ENCODE measurements at regions not wholly inside any gene's neighbourhood (a gene's known extent, or its start where the extent isn't known, plus 50 kb on each side); places are given as distances from the start of the nearest gene placed in this dataset.

GRCh38 chr4:180870623-180871022, 1372.6 kb upstream of the TENM3 start:
- Histone ChIP-seq H3K4me1 (replicated peaks in 1 of 2) (no peaks in the 10 kb centered on the region), H3K4me3 (no peak overlapping the region), H3K27ac (no peak overlapping the region)
- ATAC-seq (replicated peaks in 6 of 8), result no peak
- WGBS, 10 experiments, result 0 to 100% (median 63%) methylated on average over 1 to 2 of the region's 2 CpGs; no CpG with 5 or more reads in 1 of the 10 experiments
- in situ Hi-C loops (cut with MboI; ENCODE audit: low pct_unique_long_range_greater_than_20kb in 2 of 9, low sequenced_read_pairs in 9 of 9, unreplicated experiment in 9 of 9), result no loop called here

- ATAC-seq (replicated peaks in 6 of 8), result no peak
- no peak overlapping the region for H3K27ac ChIP-seq
- no peaks in the 10 kb centered on the region for H3K4me1 ChIP-seq (replicated peaks in 1 of 2)
- 0% methylated on average over 1 of the region's 1 CpG; no CpG with 5 or more reads in 2 of the 10 experiments for WGBS, 10 experiments
- in situ Hi-C loops (cut with MboI; ENCODE audit: low pct_unique_long_range_greater_than_20kb in 2 of 9, low sequenced_read_pairs in 9 of 9, unreplicated experiment in 9 of 9), result no loop called here
- no peak overlapping the region for H3K4me3 ChIP-seq
Observed at GRCh38 chr4:180898305-180898704, 1344.9 kb upstream of the TENM3 start.

- no peak for ATAC-seq (replicated peaks in 6 of 8)
- 33 to 100% (median 83%) methylated on average over 1 to 4 of the region's 4 CpGs; no CpG with 5 or more reads in 3 of the 10 experiments for WGBS, 10 experiments
- in situ Hi-C loops (cut with MboI; ENCODE audit: low pct_unique_long_range_greater_than_20kb in 2 of 9, low sequenced_read_pairs in 9 of 9, unreplicated experiment in 9 of 9), result no loop called here
- Histone ChIP-seq H3K27ac (no peak overlapping the region), H3K4me1 (replicated peaks in 1 of 2) (no peaks in the 10 kb centered on the region), H3K4me3 (no peak overlapping the region)
Observed at GRCh38 chr4:180900781-180901180, 1342.4 kb upstream of the TENM3 start.

GRCh38 chr4:180909279-180909678, 1333.9 kb upstream of the TENM3 start:
- Histone ChIP-seq H3K27ac (no peak overlapping the region), H3K4me1 (replicated peaks in 1 of 2) (peaks cover 9 to 16% of the 10 kb centered on the region in 2 donors), H3K4me3 (no peak overlapping the region)
- WGBS, 10 experiments, result 20 to 100% (median 43%) methylated on average over 1 of the region's 1 CpG; no CpG with 5 or more reads in 7 of the 10 experiments
- peak in 3 of 8 experiments; percentile 19 to 78 (median 51) for ATAC-seq (replicated peaks in 6 of 8)
- in situ Hi-C loops (cut with MboI; ENCODE audit: low pct_unique_long_range_greater_than_20kb in 2 of 9, low sequenced_read_pairs in 9 of 9, unreplicated experiment in 9 of 9), result no loop called here

GRCh38 chr4:180913750-180914149, 1329.5 kb upstream of the TENM3 start:
- in situ Hi-C loops (cut with MboI; ENCODE audit: low pct_unique_long_range_greater_than_20kb in 2 of 9, low sequenced_read_pairs in 9 of 9, unreplicated experiment in 9 of 9), result no loop called here
- peak in 7 of 8 experiments; percentile 57 to 93 (median 89) for ATAC-seq (replicated peaks in 6 of 8)
- no peak overlapping the region for H3K4me3 ChIP-seq
- H3K4me1 ChIP-seq (replicated peaks in 1 of 2), result peaks cover 10 to 20% of the 10 kb centered on the region in 2 donors
- WGBS, 10 experiments, result 0 to 17% (median 0%) methylated on average over 1 of the region's 1 CpG; no CpG with 5 or more reads in 3 of the 10 experiments
- H3K27ac ChIP-seq, result no peak overlapping the region

GRCh38 chr4:180923486-180923885, 1319.7 kb upstream of the TENM3 start:
- ATAC-seq (replicated peaks in 6 of 8), result no peak
- Histone ChIP-seq H3K4me1 (replicated peaks in 1 of 2) (no peaks in the 10 kb centered on the region), H3K4me3 (no peak overlapping the region), H3K27ac (no peak overlapping the region)
- in situ Hi-C loops (cut with MboI; ENCODE audit: low pct_unique_long_range_greater_than_20kb in 2 of 9, low sequenced_read_pairs in 9 of 9, unreplicated experiment in 9 of 9), result no loop called here

- H3K27ac ChIP-seq, result no peak overlapping the region
- no peak for ATAC-seq (replicated peaks in 6 of 8)
- WGBS, 10 experiments, result 0 to 100% (median 76%) methylated on average over 2 to 3 of the region's 3 CpGs; no CpG with 5 or more reads in 2 of the 10 experiments
- H3K4me1 ChIP-seq (replicated peaks in 1 of 2), result no peaks in the 10 kb centered on the region
- H3K4me3 ChIP-seq, result no peak overlapping the region
- in situ Hi-C loops (cut with MboI; ENCODE audit: low pct_unique_long_range_greater_than_20kb in 2 of 9, low sequenced_read_pairs in 9 of 9, unreplicated experiment in 9 of 9), result no loop called here
Observed at GRCh38 chr4:180925805-180926204, 1317.4 kb upstream of the TENM3 start.

- Histone ChIP-seq H3K4me3 (no peak overlapping the region), H3K27ac (no peak overlapping the region), H3K4me1 (replicated peaks in 1 of 2) (no peaks in the 10 kb centered on the region)
- 14 to 60% (median 30%) methylated on average over 1 of the region's 1 CpG; no CpG with 5 or more reads in 4 of the 10 experiments for WGBS, 10 experiments
- in situ Hi-C loops (cut with MboI; ENCODE audit: low pct_unique_long_range_greater_than_20kb in 2 of 9, low sequenced_read_pairs in 9 of 9, unreplicated experiment in 9 of 9), result no loop called here
- ATAC-seq (replicated peaks in 6 of 8), result peak in 3 of 8 experiments; percentile 28 to 45 (median 41)
Observed at GRCh38 chr4:180926277-180926676, 1316.9 kb upstream of the TENM3 start.

GRCh38 chr4:180932370-180933001, 1310.7 kb upstream of the TENM3 start:
- in situ Hi-C loops (cut with MboI; ENCODE audit: low pct_unique_long_range_greater_than_20kb in 2 of 9, low sequenced_read_pairs in 9 of 9, unreplicated experiment in 9 of 9), result no loop called here
- ATAC-seq (replicated peaks in 6 of 8), result no peak

GRCh38 chr4:180937083-180937482, 1306.1 kb upstream of the TENM3 start:
- in situ Hi-C loops (cut with MboI; ENCODE audit: low pct_unique_long_range_greater_than_20kb in 2 of 9, low sequenced_read_pairs in 9 of 9, unreplicated experiment in 9 of 9), result no loop called here
- no peak overlapping the region for H3K27ac ChIP-seq
- WGBS, 10 experiments, result 11 to 89% (median 71%) methylated on average over 1 to 3 of the region's 3 CpGs; no CpG with 5 or more reads in 1 of the 10 experiments
- ATAC-seq (replicated peaks in 6 of 8), result no peak
- no peaks in the 10 kb centered on the region for H3K4me1 ChIP-seq (replicated peaks in 1 of 2)
- H3K4me3 ChIP-seq, result no peak overlapping the region

More at GRCh38 chr4:180932370-180933001, 1310.7 kb upstream of the TENM3 start:
- 0 to 100% (median 71%) methylated on average over 2 to 4 of the region's 4 CpGs for WGBS, 10 experiments
- H3K4me3 ChIP-seq, result no peak overlapping the region
- H3K27ac ChIP-seq, result no peak overlapping the region
- no peaks in the 10 kb centered on the region for H3K4me1 ChIP-seq (replicated peaks in 1 of 2)

GRCh38 chr4:180940680-180941079, 1302.5 kb upstream of the TENM3 start:
- in situ Hi-C loops (cut with MboI; ENCODE audit: low pct_unique_long_range_greater_than_20kb in 2 of 9, low sequenced_read_pairs in 9 of 9, unreplicated experiment in 9 of 9), result no loop called here
- WGBS, 10 experiments, result 0 to 100% (median 100%) methylated on average over 1 of the region's 1 CpG; no CpG with 5 or more reads in 1 of the 10 experiments
- Histone ChIP-seq H3K27ac (no peak overlapping the region), H3K4me1 (replicated peaks in 1 of 2) (no peaks in the 10 kb centered on the region), H3K4me3 (no peak overlapping the region)
- no peak for ATAC-seq (replicated peaks in 6 of 8)

- in situ Hi-C loops (cut with MboI; ENCODE audit: low pct_unique_long_range_greater_than_20kb in 2 of 9, low sequenced_read_pairs in 9 of 9, unreplicated experiment in 9 of 9), result no loop called here
- H3K4me3 ChIP-seq, result no peak overlapping the region
- no peaks in the 10 kb centered on the region for H3K4me1 ChIP-seq (replicated peaks in 1 of 2)
- H3K27ac ChIP-seq, result no peak overlapping the region
- 0 to 100% (median 83%) methylated on average over 1 to 5 of the region's 5 CpGs for WGBS, 10 experiments
- ATAC-seq (replicated peaks in 6 of 8), result no peak
Observed at GRCh38 chr4:180942367-180942916, 1300.8 kb upstream of the TENM3 start.

GRCh38 chr4:180946188-180946587, 1297.0 kb upstream of the TENM3 start:
- ATAC-seq (replicated peaks in 6 of 8), result peak in 2 of 8 experiments; percentile 71 to 72
- H3K4me3 ChIP-seq, result no peak overlapping the region
- no peak overlapping the region for H3K27ac ChIP-seq
- 16 to 100% (median 87%) methylated on average over 1 to 4 of the region's 4 CpGs; no CpG with 5 or more reads in 1 of the 10 experiments for WGBS, 10 experiments
- H3K4me1 ChIP-seq (replicated peaks in 1 of 2), result no peaks in the 10 kb centered on the region
- in situ Hi-C loops (cut with MboI; ENCODE audit: low pct_unique_long_range_greater_than_20kb in 2 of 9, low sequenced_read_pairs in 9 of 9, unreplicated experiment in 9 of 9), result no loop called here

GRCh38 chr4:180947425-180947824, 1295.8 kb upstream of the TENM3 start:
- 0 to 100% (median 75%) methylated on average over 1 to 5 of the region's 5 CpGs for WGBS, 10 experiments
- in situ Hi-C loops (cut with MboI; ENCODE audit: low pct_unique_long_range_greater_than_20kb in 2 of 9, low sequenced_read_pairs in 9 of 9, unreplicated experiment in 9 of 9), result no loop called here

More at GRCh38 chr4:180947425-180947824, 1295.8 kb upstream of the TENM3 start:
- no peak overlapping the region for H3K4me3 ChIP-seq
- H3K27ac ChIP-seq, result no peak overlapping the region
- peak in 1 of 8 experiments; percentile 66 for ATAC-seq (replicated peaks in 6 of 8)
- no peaks in the 10 kb centered on the region for H3K4me1 ChIP-seq (replicated peaks in 1 of 2)
